ENCODE measurements at regions not wholly inside any gene's neighbourhood (a gene's known extent, or its start where the extent isn't known, plus 50 kb on each side); places are given as distances from the start of the nearest gene placed in this dataset.

GRCh38 chr16:85178006-85178591, 65.8 kb upstream of the CIBAR2 start:
- H3K27me3 ChIP-seq: no peaks in the 10 kb centered on the region
- WGBS, 4 donors: 88 to 92% (median 91%) methylated on average over 13 to 14 of the region's 14 CpGs
- peak overlapping the region in 1 of 5 donors; percentile 13 for H3K27ac ChIP-seq
- H3K4me1 ChIP-seq (replicated peaks in 1 of 2): peaks cover 40 to 61% of the 10 kb centered on the region in 2 donors
- TF ChIP-seq POLR2A (IDR thresholded peaks at IDR 0.05) (no peak), CTCF (IDR thresholded peaks at IDR 0.05) (no peak)
- no peak overlapping the region for H3K4me3 ChIP-seq
- intact Hi-C loops (cut with DNase I): loop anchor here in 1 of 2 donors (10.0 kb wide), 1 partner anchor 57 kb away; no protein-coding TSS in a partner anchor
- H3K36me3 ChIP-seq (replicated peaks in 1 of 2): no peaks in the 10 kb centered on the region
- DNase-seq: no peak
- no peaks in the 10 kb centered on the region for H3K9me3 ChIP-seq (replicated peaks in 1 of 3)

GRCh38 chr16:85178596-85178995, 66.3 kb upstream of the CIBAR2 start:
- 86 to 96% (median 90%) methylated on average over 10 to 11 of the region's 11 CpGs for WGBS, 4 donors
- no peaks in the 10 kb centered on the region for H3K27me3 ChIP-seq
- DNase-seq: no peak
- TF ChIP-seq CTCF (IDR thresholded peaks at IDR 0.05) (no peak), POLR2A (IDR thresholded peaks at IDR 0.05) (no peak)
- intact Hi-C loops (cut with DNase I): loop anchor here in 1 of 2 donors (10.0 kb wide), 1 partner anchor 56 kb away; no protein-coding TSS in a partner anchor
- H3K9me3 ChIP-seq (replicated peaks in 1 of 3): no peaks in the 10 kb centered on the region
- no peak overlapping the region for H3K27ac ChIP-seq
- peaks cover 35 to 56% of the 10 kb centered on the region in 2 donors for H3K4me1 ChIP-seq (replicated peaks in 1 of 2)
- H3K4me3 ChIP-seq: no peak overlapping the region
- H3K36me3 ChIP-seq (replicated peaks in 1 of 2): no peaks in the 10 kb centered on the region

GRCh38 chr16:85179344-85180046, 67.2 kb upstream of the CIBAR2 start:
- intact Hi-C loops (cut with DNase I): loop anchor here in 1 of 2 donors (10.0 kb wide), 1 partner anchor 55 kb away; no protein-coding TSS in a partner anchor
- Histone ChIP-seq H3K9me3 (replicated peaks in 1 of 3) (peaks cover 0 to 6% (median 0%) of the 10 kb centered on the region in 3 donors), H3K27ac (peak overlapping the region in 1 of 5 donors; percentile 96), H3K4me3 (no peak overlapping the region), H3K36me3 (replicated peaks in 1 of 2) (peaks cover 0 to 2% of the 10 kb centered on the region in 2 donors), H3K27me3 (no peaks in the 10 kb centered on the region), H3K4me1 (replicated peaks in 1 of 2) (peaks cover 26 to 47% of the 10 kb centered on the region in 2 donors)
- TF ChIP-seq POLR2A (IDR thresholded peaks at IDR 0.05): no peak
- no peak for TF ChIP-seq CTCF (IDR thresholded peaks at IDR 0.05)
- 84 to 89% (median 87%) methylated on average over 15 of the region's 15 CpGs for WGBS, 4 donors
- no peak for DNase-seq

GRCh38 chr16:85180047-85180826, 68.0 kb upstream of the CIBAR2 start:
- peaks cover 0 to 8% (median 0%) of the 10 kb centered on the region in 3 donors for H3K9me3 ChIP-seq (replicated peaks in 1 of 3)
- H3K27me3 ChIP-seq: no peaks in the 10 kb centered on the region
- WGBS, 4 donors: 81 to 95% (median 85%) methylated on average over 8 to 23 of the region's 23 CpGs
- no peak for DNase-seq
- H3K4me1 ChIP-seq (replicated peaks in 1 of 2): peaks cover 22 to 40% of the 10 kb centered on the region in 2 donors
- peaks cover 0 to 5% of the 10 kb centered on the region in 2 donors for H3K36me3 ChIP-seq (replicated peaks in 1 of 2)
- no peak overlapping the region for H3K4me3 ChIP-seq
- intact Hi-C loops (cut with DNase I): no loop called here
- H3K27ac ChIP-seq: peak overlapping the region in 4 of 5 donors; percentile 78 to 96 (median 84)
- TF ChIP-seq CTCF (IDR thresholded peaks at IDR 0.05) (no peak), POLR2A (IDR thresholded peaks at IDR 0.05) (no peak)
